SU-DHL-6 (cell line): ENCODE measurements at regions not wholly inside any gene's neighbourhood (a gene's known extent, or its start where the extent isn't known, plus 50 kb on each side); places are given as distances from the start of the nearest gene placed in this dataset.

Experiments
- H2AFZ ChIP-seq: fragments of 200-600 bp; sonication (generic); 2 replicates; pipeline ENCODE4 v1.6.1; 2014; ENCODE audit warnings: low read depth, mild to moderate bottlenecking, moderate library complexity, mixed read lengths, antibody characterized with exemption, low read length; ENCODE audit not compliant: severe bottlenecking
- H3F3A ChIP-seq: fragments of 200-600 bp; shearing (Covaris generic); 2 replicates; pipeline ENCODE4 v1.6.0; 2016; ENCODE audit warnings: antibody characterized with exemption, mild to moderate bottlenecking; ENCODE audit not compliant: insufficient read depth
- H3K27ac ChIP-seq: fragments of 200-600 bp; sonication (generic); 2 replicates; pipeline ENCODE4 v1.5.1; 2016; ENCODE audit warnings: low read depth, mild to moderate bottlenecking, low read length, moderate library complexity, mixed read lengths
- H3K27me3 ChIP-seq: fragments of 200-600 bp; sonication (generic), shearing (Covaris generic); 2 replicates; pipeline ENCODE4 v1.6.0; 2014; ENCODE audit warnings: mild to moderate bottlenecking, low read length
- H3K36me3 ChIP-seq: fragments of 200-600 bp; sonication (generic); 2 replicates; pipeline ENCODE4 v1.6.1; 2014; ENCODE audit warnings: mild to moderate bottlenecking, low read length, mixed read lengths
- H3K4me2 ChIP-seq: fragments of 300-600, 200-600 bp; shearing (Covaris generic), sonication (generic); 2 replicates; pipeline ENCODE4 v1.6.0; 2014; ENCODE audit warnings: low read length, low read depth, mild to moderate bottlenecking; ENCODE audit not compliant: poor library complexity, severe bottlenecking
- H3K4me3 ChIP-seq: fragments of 200-600 bp; sonication (generic); 2 replicates; pipeline ENCODE4 v1.5.1; 2014; ENCODE audit warnings: antibody characterized with exemption, low read length, mild to moderate bottlenecking, mixed read lengths; ENCODE audit not compliant: insufficient read depth, poor library complexity, severe bottlenecking
- H3K79me2 ChIP-seq: fragments of 200-600 bp; sonication (generic); 2 replicates; pipeline ENCODE4 v1.6.1; 2014; ENCODE audit warnings: mild to moderate bottlenecking, low read length, moderate library complexity; ENCODE audit not compliant: insufficient read depth
- H3K9ac ChIP-seq: fragments of 200-600 bp; sonication (generic); 2 replicates; pipeline ENCODE4 v1.7.0; 2014; ENCODE audit warnings: mild to moderate bottlenecking, low read length
- H3K9me2 ChIP-seq: fragments of 200-600 bp; sonication (generic); replicated peaks from 2 replicates; pipeline ENCODE4 v1.6.1; 2014; ENCODE audit warnings: low read length; ENCODE audit not compliant: insufficient read depth
- H3K9me3 ChIP-seq: fragments of 200-600 bp; sonication (generic); 2 replicates; pipeline ENCODE4 v1.6.1; 2014; ENCODE audit warnings: low read length, mixed read lengths; ENCODE audit not compliant: insufficient read depth
- H4K20me1 ChIP-seq: fragments of 200-600 bp; sonication (generic); 2 replicates; pipeline ENCODE4 v1.6.1; 2014; ENCODE audit warnings: low read depth, mild to moderate bottlenecking, antibody characterized with exemption, low read length, moderate library complexity, mixed read lengths
- CTCF ChIP-seq: fragments of 200-600 bp; sonication (generic); IDR thresholded peaks from one replicate; pipeline ENCODE4 v1.5.1; 2017; ENCODE audit warnings: antibody characterized with exemption, mild to moderate bottlenecking, low read length, moderate library complexity; ENCODE audit not compliant: insufficient read depth, poor library complexity, severe bottlenecking
- EZH2phosphoT487 ChIP-seq: fragments of 200-600 bp; sonication (generic), shearing (Covaris generic); conservative IDR thresholded peaks from 2 replicates; pipeline ENCODE4 v1.6.1; 2018; ENCODE audit warnings: mild to moderate bottlenecking, antibody characterized with exemption, low read length, moderate library complexity, mixed read lengths

- Histone ChIP-seq H3K9me2 (no peaks in the 10 kb centered on the region), H2AFZ (no peak overlapping the region), H3K27me3 (no peaks in the 10 kb centered on the region), H3K36me3 (no peaks in the 10 kb centered on the region), H3K4me2 (no peak overlapping the region), H3K79me2 (no peaks in the 10 kb centered on the region), H3K9me3 (no peaks in the 10 kb centered on the region), H3F3A (no peaks in the 10 kb centered on the region), H4K20me1 (no peaks in the 10 kb centered on the region), H3K4me3 (no peak overlapping the region), H3K27ac (no peak overlapping the region), H3K9ac (no peak overlapping the region)
- no peak for TF ChIP-seq CTCF
- no peak for TF ChIP-seq EZH2phosphoT487
Observed at GRCh38 chr18:78603102-78603983, 376.3 kb upstream of the SALL3 start.

- Histone ChIP-seq H3K9ac (no peak overlapping the region), H3K27ac (no peak overlapping the region), H3K9me3 (no peaks in the 10 kb centered on the region), H3K4me3 (no peak overlapping the region), H3K79me2 (no peaks in the 10 kb centered on the region), H3K27me3 (no peaks in the 10 kb centered on the region), H3F3A (no peaks in the 10 kb centered on the region), H3K9me2 (no peaks in the 10 kb centered on the region), H4K20me1 (no peaks in the 10 kb centered on the region), H3K4me2 (no peak overlapping the region), H2AFZ (no peak overlapping the region), H3K36me3 (no peaks in the 10 kb centered on the region)
- no peak for TF ChIP-seq CTCF
- TF ChIP-seq EZH2phosphoT487: no peak
Observed at GRCh38 chr18:78605255-78605654, 374.4 kb upstream of the SALL3 start.

GRCh38 chr18:78607221-78607620, 372.4 kb upstream of the SALL3 start:
- Histone ChIP-seq H3K36me3 (no peaks in the 10 kb centered on the region), H3F3A (no peaks in the 10 kb centered on the region), H3K27me3 (no peaks in the 10 kb centered on the region), H4K20me1 (no peaks in the 10 kb centered on the region), H3K9me2 (no peaks in the 10 kb centered on the region), H2AFZ (no peak overlapping the region), H3K4me2 (no peak overlapping the region), H3K27ac (no peak overlapping the region), H3K4me3 (no peak overlapping the region), H3K79me2 (no peaks in the 10 kb centered on the region), H3K9ac (no peak overlapping the region), H3K9me3 (no peaks in the 10 kb centered on the region)
- no peak for TF ChIP-seq CTCF
- TF ChIP-seq EZH2phosphoT487: no peak
